Stimulated activated CD4-positive, alpha-beta T cell treated with anti-CD3 and anti-CD28 coated beads, Interleukin-12 subunit alpha, Interleukin-12 subunit beta, amount 100 ng/mL, for 48 hours (primary cell): ENCODE measurements at regions not wholly inside any gene's neighbourhood (a gene's known extent, or its start where the extent isn't known, plus 50 kb on each side); places are given as distances from the start of the nearest gene placed in this dataset.
"Not testable (repeated sequence)": the region's sequence is repeated elsewhere in the genome, so short reads cannot be mapped to it uniquely, and the experiment has no call there.

Source experiments
- DNase-seq, 3 donors: peaks; one replicate each; pipeline ENCODE4 v3.0.0-alpha.2; 2020; ENCODE audit warnings: low read depth in 2 of 3, low spot score in 1 of 3

DNA sequence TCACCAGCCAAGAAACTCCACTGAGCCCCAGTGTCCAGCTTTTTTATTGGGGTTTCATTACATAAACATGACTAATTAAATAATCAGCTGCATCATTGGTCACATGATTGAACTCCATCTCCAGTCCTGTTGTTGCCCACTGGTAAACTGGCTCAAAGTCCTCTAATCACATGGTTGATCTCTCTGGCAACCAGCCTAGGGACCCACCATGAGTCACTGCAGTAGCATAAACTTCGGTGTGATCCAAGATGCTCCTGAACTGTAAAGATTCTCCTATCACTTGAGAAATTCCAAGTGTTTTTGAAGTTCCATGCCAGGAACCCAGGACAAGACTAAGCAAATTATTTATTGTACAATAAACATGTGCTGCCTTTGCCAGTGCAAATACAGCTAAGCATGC lies 130.4 kb upstream of the AUTS2 start:
- no peak for DNase-seq

DNA sequence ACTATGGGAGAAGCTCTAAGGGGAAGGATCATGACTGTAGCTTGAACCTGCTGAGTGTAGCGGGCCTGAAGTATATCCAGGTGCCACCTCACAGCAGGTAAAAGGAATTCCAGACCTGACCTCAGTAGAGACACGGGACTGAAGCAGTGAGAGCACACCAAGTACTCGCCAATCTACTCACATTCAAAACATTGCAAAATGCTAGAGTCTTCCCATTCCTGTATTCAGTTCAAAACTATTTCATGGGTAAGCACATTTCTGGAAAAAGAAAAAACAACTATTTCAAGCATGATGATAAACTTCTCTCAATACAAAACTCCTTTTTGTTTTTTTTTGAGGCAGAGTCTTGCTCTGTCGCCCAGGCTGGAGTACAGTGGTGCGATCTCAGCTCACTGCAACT lies 121.9 kb upstream of the AUTS2 start:
- no peak for DNase-seq

DNA sequence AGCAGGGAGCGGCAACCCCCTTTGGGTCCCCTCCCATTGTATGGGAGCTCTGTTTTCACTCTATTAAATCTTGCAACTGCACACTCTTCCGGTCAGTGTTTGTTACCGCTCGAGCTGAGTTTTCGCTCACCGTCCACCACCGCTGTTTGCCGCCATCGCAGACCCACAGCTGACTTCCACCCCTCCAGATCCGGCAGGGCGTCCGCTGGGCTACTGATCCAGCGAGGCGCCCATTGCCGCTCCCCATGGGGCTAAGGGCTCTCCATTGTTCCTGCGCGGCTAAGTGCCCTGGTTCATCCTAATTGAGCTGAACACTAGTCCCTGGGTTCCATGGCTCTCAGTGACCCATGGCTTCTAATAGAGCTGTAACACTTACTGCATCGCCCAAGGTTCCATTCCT lies 115.6 kb upstream of the AUTS2 start:
- no peak for DNase-seq

DNA sequence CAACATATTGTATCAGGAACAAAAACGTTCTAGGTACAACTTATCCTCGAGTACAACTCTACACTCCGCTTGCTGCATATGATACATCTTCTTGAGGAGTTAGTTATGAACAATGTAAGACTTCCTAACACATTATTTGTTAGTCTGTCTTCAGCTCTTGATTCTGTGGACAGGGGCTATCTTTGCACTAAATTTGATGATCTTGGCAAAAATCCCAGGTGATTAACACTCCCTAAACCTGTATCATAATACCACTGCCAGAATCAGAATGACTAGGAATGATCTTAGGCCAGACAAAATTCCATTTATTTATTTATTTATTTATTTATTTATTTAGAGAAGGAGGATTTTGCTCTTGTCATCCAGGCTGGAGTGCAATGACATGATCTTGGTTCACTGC lies 108.7 kb upstream of the AUTS2 start:
- no peak for DNase-seq

DNA sequence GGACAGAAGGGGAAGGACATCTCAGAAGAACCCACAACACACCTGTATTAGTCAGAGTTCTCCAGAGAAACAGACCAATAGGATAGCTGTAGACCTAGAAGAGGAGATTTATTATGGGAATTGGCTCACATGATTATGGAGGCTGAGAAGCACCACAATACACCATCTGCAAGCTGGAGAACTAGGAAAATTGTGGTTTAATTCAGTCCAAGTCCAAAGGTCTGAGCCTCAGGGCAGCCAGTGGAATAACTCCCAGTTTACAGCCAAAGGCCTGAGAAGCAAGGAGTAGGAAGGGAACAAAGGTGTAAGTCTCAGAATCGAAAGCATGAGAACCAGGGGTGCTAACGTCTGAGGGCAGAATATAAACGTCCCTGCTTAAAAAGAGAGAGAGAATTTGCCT lies 99.6 kb upstream of the AUTS2 start:
- no peak for DNase-seq

DNA sequence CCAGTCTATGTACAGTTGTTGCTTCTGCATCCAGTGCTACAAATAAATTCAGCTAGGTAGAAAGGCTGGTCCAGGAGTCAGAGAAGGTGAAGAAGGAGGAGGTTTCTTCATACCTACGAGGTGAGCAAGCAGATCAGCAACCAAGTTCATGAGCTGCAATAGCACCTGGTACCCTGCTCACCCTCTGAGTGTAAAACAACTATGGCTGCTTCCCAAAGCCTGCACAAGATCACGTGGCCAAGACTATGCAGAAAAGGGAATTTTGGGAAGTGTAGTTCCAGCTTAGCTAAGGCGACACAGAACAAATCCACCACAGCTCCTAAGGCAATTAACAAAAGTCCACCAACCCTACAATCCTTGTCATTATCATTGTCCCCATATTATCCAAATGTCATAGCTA lies 95.9 kb upstream of the AUTS2 start:
- DNase-seq: no peak

DNA sequence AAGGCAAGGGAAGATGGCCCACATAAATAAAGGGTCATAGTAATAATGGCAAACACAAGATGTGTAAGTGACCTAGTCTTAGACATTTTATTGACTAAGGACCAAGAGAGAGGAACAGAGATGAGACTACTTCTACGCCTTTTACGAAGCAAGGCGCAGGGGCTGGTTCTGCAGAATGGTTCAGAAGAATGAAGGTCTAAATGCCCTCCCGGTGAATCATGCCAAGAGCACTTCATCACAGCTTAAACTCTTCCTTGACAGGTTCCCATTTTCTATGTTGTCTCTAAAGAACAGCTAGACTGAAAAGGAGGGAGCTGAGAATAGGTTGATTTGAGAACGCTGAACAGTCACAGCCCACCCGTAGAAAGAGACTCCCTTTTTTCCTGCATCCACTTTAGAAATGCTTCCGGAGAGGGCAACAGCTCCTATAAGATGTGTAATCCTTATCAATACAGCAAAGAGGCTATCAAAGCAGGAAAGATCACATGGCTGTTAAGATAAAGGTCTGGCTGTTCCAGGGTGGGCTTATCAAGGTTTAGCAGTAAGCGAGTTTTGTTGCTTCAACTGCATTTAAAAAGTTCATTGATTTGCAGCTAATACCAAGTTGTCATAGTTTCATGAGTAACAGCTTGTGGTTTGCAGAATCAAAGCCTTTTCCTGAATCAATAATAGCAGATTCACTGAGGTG lies 93.4 kb upstream of the AUTS2 start:
- DNase-seq: no peak

DNA sequence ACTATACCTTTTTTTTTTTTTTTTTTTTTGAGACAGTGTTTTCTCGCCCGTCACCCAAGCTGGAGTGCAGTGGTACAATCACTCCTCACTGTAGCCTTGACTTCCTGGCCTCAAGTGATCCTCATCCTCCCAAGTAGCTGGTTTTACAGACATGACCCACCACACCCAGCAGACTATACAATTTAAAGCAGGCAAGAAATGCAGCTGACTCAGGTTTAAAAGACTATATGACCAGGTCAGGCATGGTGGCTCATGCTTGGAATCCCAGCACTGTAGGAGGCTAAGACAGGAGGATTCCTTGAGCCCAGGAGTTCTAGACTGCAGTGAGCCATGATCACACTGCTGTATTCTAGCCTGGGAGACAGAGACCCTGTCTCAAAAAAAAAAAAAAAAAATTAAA lies 89.5 kb upstream of the AUTS2 start:
- no peak for DNase-seq

DNA sequence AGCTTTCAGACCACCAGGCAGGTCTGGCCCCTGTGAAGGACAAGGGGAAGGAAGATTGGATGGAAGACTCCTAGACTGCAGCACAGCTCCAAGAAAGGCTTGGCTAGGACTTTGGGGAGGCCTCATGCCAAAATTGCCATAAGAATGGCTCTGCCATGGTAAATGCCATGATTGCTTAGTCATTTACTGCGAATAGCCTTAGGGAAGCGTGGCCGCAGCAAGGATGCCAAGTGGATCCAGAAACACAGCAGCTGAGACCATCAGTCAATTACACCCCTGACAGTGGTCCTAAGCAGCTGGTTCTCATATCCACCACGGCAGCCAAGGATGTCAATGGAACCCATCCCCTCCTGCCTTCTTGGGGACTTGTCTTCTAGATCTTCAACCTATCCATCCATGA lies 88.2 kb upstream of the AUTS2 start:
- DNase-seq: no peak

DNA sequence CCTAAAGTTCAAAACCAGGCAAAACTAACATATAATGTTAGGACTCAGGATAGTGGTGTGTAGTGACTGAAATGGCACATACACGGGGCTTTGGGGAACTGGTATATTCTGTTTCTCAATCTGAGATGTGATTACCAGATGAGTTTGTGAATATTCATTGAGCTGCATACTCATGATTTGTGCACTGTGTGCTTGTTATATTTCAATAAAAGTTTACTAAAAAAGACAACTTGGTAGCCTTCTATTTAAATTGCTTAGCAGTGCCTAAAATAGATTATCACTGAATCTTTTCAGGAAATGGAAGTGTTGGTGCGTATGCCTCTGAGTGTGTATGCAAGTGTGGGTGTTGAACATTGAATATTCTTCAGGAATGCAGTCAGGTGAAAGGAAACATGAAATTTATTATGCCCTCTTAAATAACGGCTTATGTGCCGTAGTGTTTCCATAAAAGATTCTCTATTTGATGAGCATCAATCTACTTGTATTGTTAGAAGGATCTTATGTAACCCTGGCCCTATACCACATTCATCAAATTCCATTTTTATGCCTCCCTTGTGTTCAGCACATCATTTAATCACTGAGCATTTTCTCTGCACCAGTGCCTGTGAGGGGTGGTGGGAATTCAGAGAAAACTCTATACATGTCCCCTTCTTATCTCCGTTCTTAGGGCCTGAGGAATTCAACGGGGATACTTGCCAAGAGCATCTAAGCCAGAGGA lies 82.6 kb upstream of the AUTS2 start:
- no peak for DNase-seq

DNA sequence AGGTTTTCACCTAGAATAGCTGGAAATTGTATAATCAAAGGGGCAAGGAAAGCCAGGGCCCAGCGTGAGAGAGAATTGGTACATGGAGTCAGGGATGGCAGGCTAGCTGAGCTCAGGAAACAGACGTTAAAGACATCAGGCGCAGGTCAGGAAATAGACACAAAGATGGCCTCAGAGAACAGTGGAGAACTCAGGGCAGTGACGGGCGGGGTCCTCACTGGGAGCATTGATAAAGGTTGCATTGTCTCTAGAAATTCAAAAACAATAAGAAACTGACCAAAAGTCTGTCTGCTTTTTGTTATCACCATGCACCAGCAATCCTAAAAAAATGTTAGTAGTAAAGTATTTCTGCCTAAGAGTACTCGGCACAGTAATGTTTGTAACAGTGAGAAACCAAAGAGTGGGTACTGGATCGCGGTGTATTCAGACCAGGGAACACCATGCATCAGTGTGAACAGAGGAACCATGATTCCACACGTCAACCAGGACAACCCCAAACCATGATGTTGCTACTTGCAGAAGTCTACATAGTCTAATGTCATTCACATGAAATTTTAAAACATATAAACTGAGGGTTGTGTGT lies 81.9 kb upstream of the AUTS2 start:
- no peak for DNase-seq

DNA sequence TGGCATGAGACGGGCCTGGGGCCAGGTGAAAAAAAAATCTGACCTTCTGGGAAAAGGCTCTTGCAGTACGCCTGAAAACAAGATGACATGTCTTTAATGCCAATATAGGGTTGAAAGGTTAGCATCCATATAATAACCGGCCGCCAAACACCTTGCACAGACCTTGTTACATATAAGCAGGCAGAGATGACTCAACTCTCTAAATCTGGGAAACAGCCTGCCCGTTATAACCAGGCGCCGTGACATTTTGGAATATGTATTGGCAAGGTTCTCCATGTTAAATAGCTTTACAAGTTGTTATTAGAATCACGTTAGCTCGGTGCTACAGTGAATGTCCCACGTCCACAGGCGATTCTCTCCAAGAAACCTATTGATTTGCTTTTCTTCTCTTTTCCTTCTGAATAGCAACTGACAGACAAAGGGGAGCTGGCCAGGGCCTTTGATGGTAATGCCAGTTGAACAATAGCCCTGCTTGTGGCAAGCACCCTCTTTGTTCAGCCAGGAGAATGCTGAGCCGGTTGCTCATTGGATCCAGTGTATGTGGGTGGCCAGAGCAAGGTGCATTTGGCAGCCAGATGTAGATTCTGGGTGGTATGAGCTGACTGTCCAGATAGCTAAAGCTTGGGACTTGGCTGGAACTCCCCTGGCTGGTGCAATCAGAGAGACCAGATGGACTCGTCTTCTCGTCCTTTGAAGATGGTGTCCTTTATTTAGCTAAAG lies 80.1 kb upstream of the AUTS2 start:
- no peak for DNase-seq

DNA sequence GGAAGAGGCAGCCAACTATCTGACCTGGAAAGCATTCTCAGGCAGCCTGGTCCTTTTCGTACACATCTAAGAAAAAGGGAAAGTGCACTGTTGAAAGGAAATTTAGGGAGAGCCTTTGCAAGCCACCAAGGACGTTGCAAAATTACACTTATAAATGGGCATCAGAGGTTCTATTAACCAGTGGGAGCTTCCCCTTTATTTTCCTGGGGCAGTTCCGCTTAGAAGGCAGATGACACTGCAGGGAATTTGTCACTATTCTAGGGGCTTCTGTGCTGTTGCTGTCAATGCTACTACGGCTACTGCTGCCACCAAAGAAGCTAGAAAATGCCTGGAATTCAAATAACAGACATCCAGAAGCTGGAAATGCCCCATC lies 79.6 kb upstream of the AUTS2 start:
- DNase-seq: no peak

DNA sequence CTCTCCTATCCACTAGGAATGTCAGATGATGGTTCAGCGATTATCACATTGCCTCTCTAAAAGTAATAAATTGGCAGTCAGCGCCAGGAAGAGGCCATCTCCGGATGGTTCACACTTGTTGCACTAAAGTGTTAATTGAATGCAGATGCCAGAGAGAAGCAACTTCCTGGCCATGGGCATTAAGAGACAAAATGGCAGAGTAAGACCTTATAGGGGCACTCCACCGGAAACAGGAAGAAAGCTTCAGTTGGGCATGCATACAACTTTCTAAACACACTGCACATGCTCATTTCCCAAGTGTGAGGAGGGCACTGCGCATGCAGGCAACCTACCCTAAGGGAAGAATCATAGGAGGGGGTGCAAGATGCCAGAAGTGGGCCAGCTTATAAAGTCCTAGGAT lies 71.7 kb upstream of the AUTS2 start:
- no peak for DNase-seq

DNA sequence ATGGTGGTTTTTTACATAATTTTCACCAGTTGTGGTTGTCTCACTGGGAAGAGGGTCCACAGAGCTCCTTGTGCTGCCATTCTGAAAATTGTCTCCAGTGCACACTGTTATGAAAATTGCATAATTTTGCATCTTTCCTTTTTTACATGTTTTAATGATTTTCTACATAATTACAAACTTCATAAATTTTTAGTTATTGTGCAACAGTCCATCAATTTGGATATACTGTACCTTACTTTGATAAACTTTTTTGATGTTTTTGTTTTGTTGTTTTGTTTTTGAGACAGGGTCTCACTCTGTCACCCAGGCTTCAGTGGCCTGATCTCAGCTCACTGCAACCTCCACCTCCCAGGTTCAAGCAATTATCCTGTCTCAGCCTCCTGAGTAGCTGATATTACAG lies 70.6 kb upstream of the AUTS2 start:
- DNase-seq: no peak

DNA sequence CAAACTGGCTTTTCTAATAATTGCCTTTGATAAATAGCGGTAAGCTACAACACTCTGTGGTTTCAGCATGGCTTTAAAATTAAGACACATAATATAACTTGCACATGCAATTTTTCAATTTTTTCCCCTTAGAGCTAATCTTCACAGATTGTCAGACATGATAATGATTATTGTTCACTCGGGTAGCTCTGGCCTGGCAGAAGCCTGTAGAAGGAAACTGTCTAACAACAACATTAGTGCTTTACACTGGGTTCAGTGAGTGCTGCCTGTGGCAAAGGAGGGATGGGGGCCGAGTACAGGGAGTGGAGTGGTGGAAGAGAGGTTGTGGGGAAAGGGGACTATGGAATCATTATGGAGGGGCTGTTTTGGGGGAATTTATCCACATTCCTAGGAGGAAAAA lies 67.2 kb upstream of the AUTS2 start:
- DNase-seq: no peak

DNA sequence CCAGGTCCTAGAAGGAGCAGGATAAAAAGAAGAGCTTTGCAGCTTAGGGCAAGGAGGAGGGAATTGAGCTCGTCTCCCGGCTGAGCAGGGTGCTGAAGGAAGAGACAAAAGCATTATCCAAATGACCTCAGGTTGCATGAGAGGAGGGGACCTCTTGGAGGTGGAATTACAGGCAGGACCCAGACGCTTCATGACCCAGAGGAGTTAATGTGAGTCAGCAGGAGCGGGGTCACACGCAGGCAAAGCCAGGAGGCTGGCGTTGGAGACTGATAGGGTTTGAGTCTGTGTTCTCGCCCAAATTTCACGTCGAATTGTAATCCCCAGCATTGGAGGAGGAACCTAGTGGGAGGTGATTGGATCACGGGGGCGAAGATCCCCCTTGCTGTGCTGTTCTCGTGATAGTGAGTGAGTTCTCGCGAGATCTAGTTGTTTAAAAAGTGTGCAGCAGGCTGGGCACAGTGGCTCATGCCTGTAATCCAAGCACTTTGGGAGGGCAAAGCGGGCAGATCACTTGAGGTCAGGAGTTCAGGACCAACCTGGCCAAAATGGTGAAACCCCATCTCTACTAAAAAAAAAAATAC lies 63.7 kb upstream of the AUTS2 start:
- DNase-seq: no peak

DNA sequence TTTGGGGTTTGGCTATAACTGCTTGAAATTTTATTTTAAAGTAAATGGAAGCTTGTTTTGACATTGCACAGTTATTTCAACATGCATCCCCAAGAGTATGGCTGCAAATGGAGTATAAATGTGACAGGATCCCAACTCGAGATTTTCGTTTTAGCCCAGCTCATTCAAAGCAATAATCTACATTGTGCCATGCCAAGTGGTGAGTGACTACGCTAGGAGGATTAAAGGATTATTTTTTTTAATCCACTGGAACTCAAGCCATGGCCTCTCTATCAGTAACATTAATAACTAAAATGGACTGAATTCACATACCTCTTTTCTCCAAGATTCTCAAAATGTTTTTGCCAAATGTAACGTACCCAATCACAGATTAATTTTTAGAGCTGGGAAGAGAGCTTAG lies 60.6 kb upstream of the AUTS2 start:
- no peak for DNase-seq

DNA sequence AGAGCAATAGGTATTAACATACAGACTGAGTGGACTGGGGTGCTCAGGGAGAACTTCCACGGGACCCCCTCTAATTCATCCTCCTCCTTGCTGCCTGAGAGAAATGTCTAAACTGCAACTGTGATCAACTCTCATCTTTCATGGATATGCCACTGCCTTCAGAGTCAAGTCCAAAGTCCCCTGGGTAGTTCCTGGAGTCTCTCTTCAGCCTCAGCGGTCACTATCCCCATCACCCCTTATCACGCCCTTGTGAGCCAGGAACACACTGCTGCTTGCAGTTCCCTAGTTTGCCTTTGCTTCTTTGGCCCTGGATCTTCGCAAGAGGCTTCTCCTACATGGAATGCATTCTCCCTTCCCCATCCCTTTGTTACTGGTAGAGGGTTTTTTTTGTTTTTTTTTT lies 58.7 kb upstream of the AUTS2 start:
- no peak for DNase-seq

DNA sequence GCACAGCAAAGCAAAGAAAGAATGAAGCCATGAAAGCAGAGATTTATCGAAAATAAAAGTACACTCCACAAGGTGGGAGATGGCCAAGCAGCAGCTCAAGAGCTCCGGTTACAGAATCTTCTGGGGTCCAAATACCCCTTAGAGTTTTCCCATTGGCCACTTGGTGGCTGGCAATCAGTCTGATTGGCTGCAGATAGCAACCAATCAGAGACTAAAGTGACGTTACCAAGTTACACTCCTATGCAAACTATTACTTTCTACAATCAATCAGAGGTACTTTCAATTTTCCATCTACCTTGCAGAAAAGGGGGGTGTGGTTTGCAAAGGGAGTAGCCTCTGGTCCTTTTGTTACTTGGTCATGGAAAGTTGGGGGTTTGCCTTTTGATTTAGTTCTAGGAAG lies 58.0 kb upstream of the AUTS2 start:
- no peak for DNase-seq

DNA sequence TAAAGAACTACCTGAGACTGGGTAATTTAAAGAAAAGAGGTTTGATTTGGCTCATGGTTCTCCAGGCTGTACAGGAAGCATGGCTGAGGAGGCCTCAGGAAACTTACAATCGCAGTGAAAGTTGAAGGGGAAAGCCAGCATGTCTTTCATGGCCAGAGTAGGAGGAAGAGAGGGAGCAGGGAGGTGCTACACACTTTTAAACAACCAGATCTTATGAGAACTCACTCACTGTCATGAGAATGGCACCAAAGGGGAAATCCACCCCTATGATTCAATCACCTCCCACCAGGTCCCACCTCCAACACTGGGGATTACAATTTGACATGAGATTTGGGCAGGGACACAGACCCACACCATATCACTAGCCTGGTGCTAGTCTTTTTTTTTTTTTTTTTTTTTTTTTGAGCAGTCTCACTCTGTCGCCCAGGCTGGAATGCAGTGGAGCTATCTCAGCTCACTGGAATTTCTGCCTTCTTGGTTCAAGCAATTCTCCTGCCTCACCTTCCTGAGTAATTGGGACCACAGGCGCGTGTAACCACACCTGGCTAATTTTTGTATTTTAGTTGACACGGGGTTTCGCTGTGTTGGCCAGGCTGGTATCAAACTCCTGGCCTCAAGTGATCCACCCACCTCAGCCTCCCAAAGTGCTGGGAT lies 56.4 kb upstream of the AUTS2 start:
- DNase-seq: not testable (repeated sequence)
